Activated CD4-positive, alpha-beta T cell treated with anti-CD3 and anti-CD28 coated beads, Interleukin-2, amount 10 ng/mL, durations not matched to agents 24 days and 14 days (primary cell): ENCODE measurements at regions not wholly inside any gene's neighbourhood (a gene's known extent, or its start where the extent isn't known, plus 50 kb on each side); places are given as distances from the start of the nearest gene placed in this dataset.

ENCODE experiments used
- DNase-seq: peaks from one replicate; pipeline ENCODE4 v3.0.0; 2022
- H3K27ac Mint-ChIP-seq: one replicate; pipeline ENCODE4 v1.8.0; 2022; ENCODE audit warnings: mild to moderate bottlenecking, mixed read lengths
- H3K27me3 Mint-ChIP-seq: one replicate; pipeline ENCODE4 v1.8.0; 2022; ENCODE audit warnings: mixed read lengths
- H3K36me3 Mint-ChIP-seq: one replicate; pipeline ENCODE4 v1.8.0; 2022; ENCODE audit warnings: low read depth, mild to moderate bottlenecking, mixed read lengths
- H3K4me1 Mint-ChIP-seq: one replicate; pipeline ENCODE4 v1.8.0; 2021; ENCODE audit warnings: mixed read lengths
- H3K4me3 Mint-ChIP-seq: one replicate; pipeline ENCODE4 v1.8.0; 2022; ENCODE audit warnings: mild to moderate bottlenecking, moderate library complexity, mixed read lengths
- H3K9me3 Mint-ChIP-seq: one replicate; pipeline ENCODE4 v1.8.0; 2021; ENCODE audit warnings: mixed read lengths
- intact Hi-C: fragments of 100-400 bp; cut with micrococcal nuclease; formaldehyde crosslinking; loops from one replicate; pipeline ENCODE4 v1.15.1; 2023

- Mint-ChIP-seq H3K4me3 (no peak overlapping the region), H3K9me3 (no peaks in the 10 kb centered on the region), H3K36me3 (no peaks in the 10 kb centered on the region), H3K4me1 (no peaks in the 10 kb centered on the region), H3K27me3 (peaks cover 2% of the 10 kb centered on the region), H3K27ac (no peak overlapping the region)
- DNase-seq, result no peak
- intact Hi-C loops, result no loop called here
These were observed 252.4 kb downstream of the SEC23A start for GRCh38 chr14:38850664-38851063.

DNA sequence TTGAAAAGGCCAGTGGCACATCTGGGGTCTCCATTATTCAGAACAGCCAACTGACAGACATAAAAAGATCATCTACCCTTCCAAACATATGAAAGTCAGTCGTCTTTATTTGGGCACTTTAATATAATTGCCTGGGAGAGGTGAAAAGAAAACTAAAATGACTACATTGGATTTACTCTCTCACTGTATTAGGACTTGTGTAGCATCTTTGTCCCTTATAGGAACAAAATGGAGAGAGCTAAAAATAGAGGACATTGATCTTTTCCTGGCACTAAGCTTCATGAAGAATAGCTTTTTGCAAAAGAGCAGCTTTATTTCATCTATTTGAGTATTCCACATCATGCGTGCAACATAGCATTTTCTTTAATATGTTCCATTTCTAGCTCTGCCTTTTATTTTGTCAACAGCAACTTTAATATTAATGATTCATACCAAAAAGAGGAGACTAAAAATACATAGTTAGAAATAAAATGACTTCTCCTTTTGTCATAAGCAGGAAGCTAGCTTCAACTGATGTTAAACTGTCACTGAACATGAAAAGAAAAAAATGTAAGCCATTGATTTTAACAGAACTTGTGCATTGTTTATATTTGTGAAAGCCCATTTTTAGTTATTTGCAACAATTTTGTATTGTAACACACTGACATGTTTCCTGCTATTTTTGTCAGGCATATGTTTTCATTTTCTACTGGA lies 254.6 kb downstream of the SEC23A start:
- Mint-ChIP-seq H3K36me3 (no peaks in the 10 kb centered on the region), H3K27me3 (peaks cover 2% of the 10 kb centered on the region), H3K27ac (no peak overlapping the region), H3K9me3 (no peaks in the 10 kb centered on the region), H3K4me3 (no peak overlapping the region), H3K4me1 (no peaks in the 10 kb centered on the region)
- intact Hi-C loops, result no loop called here
- DNase-seq, result no peak

- DNase-seq, result no peak
- H3K27me3 Mint-ChIP-seq, result peaks cover 2% of the 10 kb centered on the region
- no peak overlapping the region for H3K4me3 Mint-ChIP-seq
- H3K4me1 Mint-ChIP-seq, result no peaks in the 10 kb centered on the region
- intact Hi-C loops, result no loop called here
- no peaks in the 10 kb centered on the region for H3K9me3 Mint-ChIP-seq
- H3K36me3 Mint-ChIP-seq, result no peaks in the 10 kb centered on the region
- no peak overlapping the region for H3K27ac Mint-ChIP-seq
These were observed 255.9 kb downstream of the SEC23A start for GRCh38 chr14:38847161-38847560.

GRCh38 chr14:38839694-38840365 lies 263.2 kb downstream of the SEC23A start:
- no peak overlapping the region for H3K27ac Mint-ChIP-seq
- intact Hi-C loops, result no loop called here
- no peaks in the 10 kb centered on the region for H3K9me3 Mint-ChIP-seq
- no peaks in the 10 kb centered on the region for H3K4me1 Mint-ChIP-seq
- H3K27me3 Mint-ChIP-seq, result no peaks in the 10 kb centered on the region
- H3K36me3 Mint-ChIP-seq, result no peaks in the 10 kb centered on the region
- no peak overlapping the region for H3K4me3 Mint-ChIP-seq
- no peak for DNase-seq

- Mint-ChIP-seq H3K9me3 (no peaks in the 10 kb centered on the region), H3K27ac (no peak overlapping the region), H3K4me1 (no peaks in the 10 kb centered on the region), H3K27me3 (no peaks in the 10 kb centered on the region), H3K4me3 (no peak overlapping the region), H3K36me3 (no peaks in the 10 kb centered on the region)
- intact Hi-C loops, result no loop called here
- no peak for DNase-seq
These were observed 264.1 kb downstream of the SEC23A start for GRCh38 chr14:38838979-38839323.

DNA sequence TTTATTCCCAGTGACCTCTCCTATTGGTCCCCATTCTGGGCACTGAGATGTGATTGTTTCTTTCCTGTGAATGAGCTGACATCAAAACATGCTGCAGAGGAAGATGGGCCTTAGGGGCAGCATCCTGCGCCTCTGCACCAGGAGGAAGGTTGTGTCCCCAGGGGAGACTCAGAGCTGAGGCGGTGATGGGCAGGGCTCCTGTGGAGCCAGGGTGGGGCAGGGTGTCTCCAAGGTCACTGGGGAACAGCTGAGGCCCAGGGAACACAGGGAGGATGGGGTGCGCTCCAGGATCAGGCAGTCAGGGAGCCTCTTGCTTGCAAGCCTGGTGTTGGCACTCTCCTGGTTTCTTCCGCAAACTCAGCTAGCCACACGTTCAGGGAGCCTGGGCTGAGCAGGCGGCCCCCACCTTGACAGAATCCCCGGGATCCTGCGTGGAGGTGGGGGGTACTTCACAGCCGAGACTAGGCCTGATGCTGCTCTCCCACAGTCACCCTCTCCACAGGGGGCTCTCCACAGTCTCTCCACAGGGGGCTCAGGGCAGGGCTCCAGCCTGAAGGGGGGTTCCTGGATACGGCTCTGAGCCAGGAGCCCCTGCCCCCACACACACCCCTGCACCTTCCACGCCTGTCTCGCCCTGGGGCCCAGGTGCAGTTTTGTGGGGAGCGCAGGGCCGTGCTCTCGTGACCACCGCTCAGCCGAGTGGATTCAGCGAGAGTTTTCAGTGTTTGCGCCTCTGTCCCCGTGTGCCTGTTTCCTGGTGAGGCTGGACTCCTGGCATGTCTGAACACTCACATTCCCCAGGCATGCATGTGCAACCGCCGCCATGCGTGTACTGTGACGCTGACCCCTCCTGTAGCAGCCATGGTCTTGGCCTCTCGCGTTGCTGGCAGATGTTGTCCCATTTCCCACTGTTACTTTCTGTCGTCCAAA lies 264.7 kb downstream of the SEC23A start:
- H3K4me1 Mint-ChIP-seq, result no peaks in the 10 kb centered on the region
- no peaks in the 10 kb centered on the region for H3K9me3 Mint-ChIP-seq
- DNase-seq, result no peak
- intact Hi-C loops, result no loop called here
- no peaks in the 10 kb centered on the region for H3K36me3 Mint-ChIP-seq
- no peaks in the 10 kb centered on the region for H3K27me3 Mint-ChIP-seq
- H3K27ac Mint-ChIP-seq, result no peak overlapping the region
- H3K4me3 Mint-ChIP-seq, result no peak overlapping the region

DNA sequence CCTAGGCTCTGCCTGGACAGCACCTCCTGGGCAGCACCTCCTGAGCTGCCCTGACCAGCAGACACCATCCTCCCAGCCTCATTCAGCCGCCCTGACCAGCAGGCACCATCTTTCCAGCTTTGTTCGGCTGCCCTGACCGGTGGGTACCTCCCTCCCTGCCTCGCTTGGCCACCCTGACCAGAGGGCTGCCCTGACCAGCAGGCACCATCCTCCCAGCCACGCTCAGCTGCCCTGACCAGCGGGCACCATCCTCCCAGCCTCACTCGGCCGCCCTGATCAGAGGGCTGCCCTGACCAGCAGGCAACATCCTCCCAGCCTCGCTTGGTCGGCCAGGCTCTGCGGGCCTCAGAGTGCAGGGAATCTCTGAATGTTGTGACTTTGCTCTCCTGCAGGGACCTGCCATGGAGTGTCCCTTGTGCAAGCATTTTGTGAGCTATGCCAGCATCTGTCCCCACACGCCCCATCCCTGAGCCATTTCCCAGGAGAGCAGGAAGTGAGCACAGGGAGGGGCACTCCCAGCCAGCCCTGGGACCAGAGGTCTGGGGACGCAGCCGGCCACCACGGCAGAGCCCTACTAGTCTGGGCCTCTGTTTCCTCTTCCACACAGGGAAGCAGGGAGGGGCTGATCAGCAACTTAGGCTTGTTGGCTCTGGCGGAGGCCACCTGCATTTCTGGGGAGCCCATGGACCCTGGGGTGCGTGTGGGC lies 265.5 kb downstream of the SEC23A start:
- Mint-ChIP-seq H3K27ac (no peak overlapping the region), H3K4me1 (no peaks in the 10 kb centered on the region), H3K36me3 (no peaks in the 10 kb centered on the region), H3K27me3 (no peaks in the 10 kb centered on the region), H3K4me3 (no peak overlapping the region), H3K9me3 (no peaks in the 10 kb centered on the region)
- intact Hi-C loops, result no loop called here
- DNase-seq, result no peak

DNA sequence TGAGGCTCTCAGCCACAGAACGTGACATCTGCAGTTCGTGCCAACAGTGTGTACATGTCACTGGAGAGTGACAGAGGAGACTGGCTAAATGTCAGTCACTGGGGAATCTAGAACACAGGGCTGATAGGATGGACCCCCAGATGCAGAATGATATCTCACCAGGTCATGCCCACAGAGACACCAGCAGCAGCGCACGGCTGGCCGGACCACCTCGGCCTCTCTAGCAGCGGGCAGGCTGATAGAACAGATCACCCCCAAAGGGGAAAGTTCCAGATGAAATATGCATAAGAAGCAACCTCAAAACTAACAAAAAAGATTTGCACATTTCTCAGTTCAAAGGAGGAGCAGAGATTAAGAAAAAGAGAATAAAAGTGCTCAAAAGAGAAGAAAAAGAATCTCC lies 266.5 kb downstream of the SEC23A start:
- intact Hi-C loops, result no loop called here
- Mint-ChIP-seq H3K36me3 (no peaks in the 10 kb centered on the region), H3K4me3 (no peak overlapping the region), H3K27ac (no peak overlapping the region), H3K4me1 (no peaks in the 10 kb centered on the region), H3K9me3 (no peaks in the 10 kb centered on the region), H3K27me3 (no peaks in the 10 kb centered on the region)
- DNase-seq, result no peak

- no peak for DNase-seq
- intact Hi-C loops, result no loop called here
- Mint-ChIP-seq H3K9me3 (no peaks in the 10 kb centered on the region), H3K4me3 (no peak overlapping the region), H3K4me1 (no peaks in the 10 kb centered on the region), H3K27ac (no peak overlapping the region), H3K36me3 (no peaks in the 10 kb centered on the region), H3K27me3 (no peaks in the 10 kb centered on the region)
These were observed 267.2 kb downstream of the SEC23A start for GRCh38 chr14:38835874-38836273.

DNA sequence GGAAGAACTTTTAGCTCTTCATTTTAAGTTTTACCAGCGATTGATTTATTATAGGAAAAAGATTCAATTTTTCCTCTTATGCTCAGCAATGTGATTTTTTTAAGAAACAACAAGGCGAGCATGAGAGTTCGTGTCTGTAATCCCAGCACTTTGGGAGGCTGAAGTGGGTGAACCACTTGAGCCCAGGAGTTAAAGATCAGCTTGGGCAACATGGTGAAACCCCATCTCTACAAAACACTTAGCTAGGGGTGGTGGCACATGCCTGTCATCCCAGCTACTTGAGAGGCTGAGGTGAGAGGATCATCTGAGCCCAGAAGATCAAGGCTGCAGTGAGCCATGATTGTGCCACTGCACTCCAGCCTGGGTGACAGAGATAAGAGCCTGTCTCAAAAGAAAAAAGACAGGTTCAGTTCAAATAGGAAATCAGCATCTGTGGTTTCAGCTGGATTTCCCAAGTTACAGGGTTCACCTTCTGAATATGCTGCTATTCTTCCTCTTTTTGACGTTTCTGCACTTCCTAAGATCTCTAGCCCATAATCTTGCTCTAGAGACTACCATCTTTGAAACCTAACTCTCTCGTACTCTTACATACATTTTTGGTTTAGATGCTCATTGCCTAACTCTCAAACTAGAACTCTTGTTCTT lies 274.7 kb downstream of the SEC23A start:
- Mint-ChIP-seq H3K27me3 (no peaks in the 10 kb centered on the region), H3K27ac (no peak overlapping the region), H3K9me3 (no peaks in the 10 kb centered on the region), H3K36me3 (no peaks in the 10 kb centered on the region), H3K4me3 (no peak overlapping the region), H3K4me1 (no peaks in the 10 kb centered on the region)
- intact Hi-C loops, result no loop called here
- no peak for DNase-seq

DNA sequence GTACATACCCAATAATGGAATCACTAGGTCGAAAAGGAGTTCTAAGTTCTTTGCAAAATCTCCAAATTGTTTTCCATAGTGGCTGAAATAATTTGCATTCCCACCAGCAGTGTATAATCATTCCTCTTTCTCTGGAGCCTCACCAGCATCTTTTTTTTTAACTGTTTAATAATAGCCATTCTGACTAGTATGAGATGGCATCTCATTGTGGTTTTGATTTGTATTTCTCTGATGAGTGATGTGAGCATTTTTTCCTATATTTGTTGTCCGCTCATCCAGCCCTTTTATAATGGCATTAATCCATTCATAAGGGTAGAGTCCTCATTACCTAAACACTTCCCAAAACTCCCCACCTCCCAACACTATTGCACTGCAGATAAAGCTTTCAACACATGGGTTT lies 278.3 kb downstream of the SEC23A start:
- Mint-ChIP-seq H3K4me3 (no peak overlapping the region), H3K36me3 (no peaks in the 10 kb centered on the region), H3K27me3 (no peaks in the 10 kb centered on the region), H3K27ac (no peak overlapping the region), H3K9me3 (no peaks in the 10 kb centered on the region), H3K4me1 (no peaks in the 10 kb centered on the region)
- no peak for DNase-seq
- intact Hi-C loops, result no loop called here

DNA sequence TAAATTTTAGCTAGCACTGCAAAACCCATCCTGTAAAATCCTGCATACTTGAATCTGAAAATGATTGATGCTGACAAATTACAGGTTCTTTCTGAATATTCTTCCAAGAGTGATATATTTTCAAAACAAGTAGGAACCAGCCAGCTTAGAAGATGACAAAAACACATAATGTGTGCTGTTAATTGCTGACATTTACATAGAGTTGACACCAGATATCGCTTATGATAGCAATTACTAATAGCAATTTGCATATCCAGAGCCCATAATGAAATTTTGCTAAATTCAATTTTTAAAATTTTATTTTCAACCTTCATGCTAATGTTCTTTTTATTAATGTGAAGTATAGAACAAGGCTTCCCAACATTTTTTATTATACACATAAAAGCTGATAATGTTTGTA lies 284.5 kb downstream of the SEC23A start:
- Mint-ChIP-seq H3K4me3 (no peak overlapping the region), H3K4me1 (no peaks in the 10 kb centered on the region), H3K27me3 (no peaks in the 10 kb centered on the region), H3K36me3 (no peaks in the 10 kb centered on the region), H3K9me3 (no peaks in the 10 kb centered on the region), H3K27ac (no peak overlapping the region)
- DNase-seq, result no peak
- intact Hi-C loops, result no loop called here

DNA sequence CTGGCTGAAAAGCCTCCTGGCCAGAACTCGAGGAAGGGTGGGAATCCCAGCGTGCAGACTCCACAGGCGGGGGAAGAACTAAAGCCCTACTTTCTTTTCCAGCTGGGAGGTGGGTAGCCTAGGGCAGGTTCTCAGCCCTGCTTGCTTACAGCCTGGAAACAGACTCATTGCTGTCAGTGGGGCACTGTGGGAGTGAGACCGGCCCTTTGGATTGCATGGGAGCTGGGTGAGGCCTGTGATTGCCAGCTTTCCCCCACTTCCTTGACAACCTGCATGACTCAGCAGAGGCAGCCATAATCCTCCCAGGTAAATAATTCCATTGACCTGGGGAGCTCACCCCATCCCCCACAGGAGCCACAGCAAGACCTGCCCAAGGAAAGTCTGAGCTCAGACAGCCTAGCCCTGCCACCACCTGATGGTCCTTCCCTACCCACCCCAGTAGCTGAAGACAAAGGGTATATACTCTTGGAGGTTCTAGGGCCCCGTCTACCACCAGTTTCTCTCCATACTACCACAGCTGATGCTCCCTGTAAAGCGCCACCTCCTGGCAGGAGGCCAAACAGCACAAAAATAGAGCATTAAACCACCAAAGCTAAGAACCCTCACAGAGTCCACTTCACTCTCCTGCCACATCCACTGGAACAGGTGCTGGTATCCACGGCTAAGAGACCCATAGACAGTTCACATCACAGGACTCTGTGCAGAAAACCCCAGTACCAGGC lies 294.1 kb downstream of the SEC23A start:
- no peaks in the 10 kb centered on the region for H3K4me1 Mint-ChIP-seq
- H3K27me3 Mint-ChIP-seq, result no peaks in the 10 kb centered on the region
- no peak for DNase-seq
- intact Hi-C loops, result no loop called here
- H3K36me3 Mint-ChIP-seq, result no peaks in the 10 kb centered on the region
- no peak overlapping the region for H3K4me3 Mint-ChIP-seq
- no peak overlapping the region for H3K27ac Mint-ChIP-seq
- H3K9me3 Mint-ChIP-seq, result peaks cover 3% of the 10 kb centered on the region
